ENCODE measurements at regions not wholly inside any gene's neighbourhood (a gene's known extent, or its start where the extent isn't known, plus 50 kb on each side); places are given as distances from the start of the nearest gene placed in this dataset.

- no peak for TF ChIP-seq CTCF (IDR thresholded peaks at IDR 0.05)
- TF ChIP-seq POLR2A (IDR thresholded peaks at IDR 0.05): no peak
Observed at GRCh38 chr18:70386582-70386981, 97.7 kb downstream of the SOCS6 start.
